Activated CD8-positive, alpha-beta memory T cell treated with anti-CD3 and anti-CD28 coated beads for 24 hours (primary cell): ENCODE measurements at regions not wholly inside any gene's neighbourhood (a gene's known extent, or its start where the extent isn't known, plus 50 kb on each side); places are given as distances from the start of the nearest gene placed in this dataset.
"Not testable (repeated sequence)": the region's sequence is repeated elsewhere in the genome, so short reads cannot be mapped to it uniquely, and the experiment has no call there.

Experiments used
- DNase-seq: peaks from one replicate; pipeline ENCODE4 v3.0.0-alpha.2; 2020

- not testable (repeated sequence) for DNase-seq
Measured at GRCh38 chr10:124241510-124241909, 148.1 kb upstream of the CHST15 start.

GRCh38 chr10:124240839-124241291 lies 147.5 kb upstream of the CHST15 start:
- no peak for DNase-seq

GRCh38 chr10:124239696-124240095 lies 146.3 kb upstream of the CHST15 start:
- no peak for DNase-seq

GRCh38 chr10:124239134-124239533 lies 145.7 kb upstream of the CHST15 start:
- no peak for DNase-seq

DNA sequence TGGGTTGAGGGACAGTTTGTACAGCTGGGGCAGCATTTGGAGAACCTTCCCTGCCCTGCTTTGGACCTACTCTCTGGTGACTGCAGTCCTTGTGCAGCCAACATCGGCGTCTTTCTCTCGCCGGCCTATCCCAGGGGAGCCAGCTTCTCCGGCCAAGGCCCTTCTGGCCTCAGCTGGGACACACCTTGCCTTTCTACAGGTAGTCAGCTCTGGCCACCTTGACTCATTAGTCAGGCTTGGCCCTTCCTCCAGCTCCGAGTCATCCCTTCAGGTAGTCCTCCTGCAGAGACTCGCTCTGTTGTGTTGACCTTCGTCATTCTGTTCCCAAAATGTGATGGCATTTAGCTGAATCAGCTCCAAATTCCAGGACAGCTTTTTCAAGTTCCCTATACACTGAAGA lies 145.0 kb upstream of the CHST15 start:
- DNase-seq, result no peak

GRCh38 chr10:124237282-124237961 lies 144.0 kb upstream of the CHST15 start:
- no peak for DNase-seq

DNA sequence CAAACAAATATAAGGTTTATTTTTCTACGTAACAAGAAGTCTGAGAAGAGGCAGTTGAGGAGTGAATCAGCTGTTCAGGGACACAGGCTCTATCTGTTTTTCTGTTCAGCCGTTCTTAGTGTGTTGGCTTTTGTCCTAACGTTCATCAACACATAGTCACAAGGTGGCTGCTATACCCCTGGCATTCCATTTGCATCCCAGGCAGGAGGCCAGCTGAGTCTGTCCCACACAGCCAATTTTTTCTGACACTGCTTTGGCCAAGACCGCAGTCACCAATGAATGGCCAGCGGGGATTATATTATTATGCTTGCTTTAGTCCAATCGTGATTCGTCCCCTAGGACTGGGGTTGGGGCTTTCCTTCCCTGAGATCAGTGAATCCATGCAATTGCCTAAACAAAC lies 143.4 kb upstream of the CHST15 start:
- DNase-seq, result no peak

GRCh38 chr10:124236136-124236535 lies 142.7 kb upstream of the CHST15 start:
- DNase-seq, result no peak

- no peak for DNase-seq
Measured at GRCh38 chr10:124235232-124235631, 141.8 kb upstream of the CHST15 start.

DNA sequence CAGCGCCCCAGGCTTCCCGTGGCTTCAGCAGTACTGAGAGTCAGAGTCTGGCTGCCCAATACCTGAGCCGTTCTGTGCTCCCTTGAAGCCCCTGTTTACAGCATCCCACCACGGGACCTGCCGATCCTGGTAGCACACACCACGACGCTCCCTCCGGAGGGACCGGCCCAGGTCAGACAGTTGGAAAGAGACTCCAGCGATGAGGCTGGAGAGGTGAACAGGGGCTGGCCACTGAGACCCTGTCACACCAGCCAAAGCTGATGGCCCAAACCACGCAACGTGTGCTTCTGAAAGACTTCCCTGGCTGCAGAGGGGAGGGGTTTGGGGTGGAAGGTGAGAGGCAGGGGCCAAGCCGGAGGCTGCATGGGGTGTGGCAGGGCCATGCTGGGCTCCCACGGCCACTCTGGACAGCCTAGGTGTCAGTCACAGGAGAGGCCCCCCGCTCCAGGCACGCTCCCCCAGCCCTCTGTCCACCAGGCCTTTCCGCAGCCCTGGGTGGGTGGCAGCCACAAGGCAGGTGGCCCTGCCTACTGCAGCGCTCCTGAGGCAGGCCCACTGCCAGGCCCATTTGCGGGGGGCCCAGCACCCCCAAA lies 140.2 kb upstream of the CHST15 start:
- DNase-seq, result no peak

DNA sequence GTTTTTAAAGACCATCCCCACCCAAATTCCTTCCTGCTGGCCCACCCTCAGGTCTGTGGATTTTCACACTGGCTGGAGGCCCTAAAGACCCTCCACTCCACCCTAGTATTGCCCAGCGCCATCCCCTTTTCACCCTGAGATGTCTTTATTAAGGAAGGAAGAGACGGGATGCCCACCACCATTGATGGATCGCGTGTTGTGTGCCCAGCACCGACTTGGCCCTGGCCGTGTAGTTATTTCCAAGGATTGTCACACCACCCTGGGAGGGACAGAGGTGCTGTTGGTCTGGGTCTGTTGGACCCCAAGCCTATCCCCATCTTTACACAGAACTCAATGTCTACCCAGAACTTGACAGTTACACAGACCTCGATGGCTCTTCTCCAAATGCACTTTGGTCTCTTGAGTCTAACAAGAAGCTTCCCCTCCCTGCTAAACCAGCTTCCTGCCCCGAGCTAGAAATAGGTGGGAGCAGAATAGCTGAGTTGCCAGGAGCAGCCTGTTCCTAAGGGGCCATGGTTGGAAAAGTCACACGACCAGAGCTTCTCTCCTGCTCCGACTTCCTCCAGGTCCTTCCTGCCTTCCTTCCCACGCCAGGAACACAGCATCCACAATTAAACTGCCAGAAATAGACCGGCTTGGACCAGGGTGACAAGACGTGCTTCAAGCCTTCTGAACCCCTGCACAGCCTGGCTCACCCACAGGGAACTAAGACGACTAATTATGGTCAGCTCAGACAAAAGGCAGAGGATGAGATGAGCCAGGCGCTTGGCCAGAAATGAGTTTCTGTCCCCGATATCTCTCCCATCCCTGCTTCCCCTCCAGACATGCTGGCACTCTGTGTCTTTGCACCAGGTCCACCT lies 139.5 kb upstream of the CHST15 start:
- no peak for DNase-seq

GRCh38 chr10:124231168-124232155 lies 138.1 kb upstream of the CHST15 start:
- DNase-seq, result peak; percentile 57

- DNase-seq, result no peak
Measured at GRCh38 chr10:124230635-124231167, 137.3 kb upstream of the CHST15 start.

GRCh38 chr10:124229989-124230634 lies 136.7 kb upstream of the CHST15 start:
- DNase-seq, result no peak

GRCh38 chr10:124229201-124229988 lies 136.0 kb upstream of the CHST15 start:
- no peak for DNase-seq

DNA sequence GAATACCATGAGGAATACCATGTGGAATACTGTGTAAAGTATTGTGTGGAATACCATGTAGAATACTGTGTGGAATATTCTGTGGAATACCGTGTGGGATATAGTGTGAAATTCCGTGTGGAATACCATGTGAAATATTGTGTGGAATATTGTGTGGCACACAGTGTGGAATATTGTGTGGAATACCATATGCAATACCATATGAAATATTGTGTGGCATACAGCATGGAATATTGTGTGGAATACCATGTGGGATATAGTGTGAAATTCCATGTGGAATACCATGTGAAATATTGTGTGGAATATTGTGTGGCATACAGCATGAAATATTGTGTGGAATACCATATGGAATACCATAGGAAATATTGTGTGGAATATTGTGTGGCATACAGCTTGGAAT lies 135.1 kb upstream of the CHST15 start:
- DNase-seq, result no peak

GRCh38 chr10:124227988-124228387 lies 134.6 kb upstream of the CHST15 start:
- DNase-seq, result no peak

- no peak for DNase-seq
Measured at GRCh38 chr10:124227055-124227975, 133.9 kb upstream of the CHST15 start.

GRCh38 chr10:124226271-124227054 lies 133.1 kb upstream of the CHST15 start:
- no peak for DNase-seq
